HepG2 (cell line): ENCODE measurements at regions not wholly inside any gene's neighbourhood (a gene's known extent, or its start where the extent isn't known, plus 50 kb on each side); places are given as distances from the start of the nearest gene placed in this dataset.
"Not testable (repeated sequence)": the region's sequence is repeated elsewhere in the genome, so short reads cannot be mapped to it uniquely, and the experiment has no call there.

Source experiments
- ATAC-seq: fragments of 200-7000 bp; cut with Tn5 transposase; 3 replicates; pipeline ENCODE4 v1.9.1; 2020; ENCODE audit warnings: mild to moderate bottlenecking, moderate library complexity
- BruUV-seq: library from RNA; stranded (reverse); fragments of 400-500 nt; replicated peaks from 2 replicates; lab custom pipeline; 2021; lab: Mats Ljungman, UMichigan
- CTCF ChIA-PET: fragments of 300-600 bp; formaldehyde crosslinking; extraction: SDS; loops from one replicate; lab custom pipeline; 2021; ENCODE audit warnings: low total read pairs, inconsistent platforms, low intra/inter-chr PET ratio; lab: Yijun Ruan, JAX
- POLR2A ChIA-PET: fragments of 350-600 bp; sonication (Branson Sonifier 250); formaldehyde crosslinking; loops from one replicate; lab custom pipeline; 2020; ENCODE audit warnings: antibody characterized with exemption, inconsistent platforms; lab: Yijun Ruan, JAX
- DNase-seq: peaks from one replicate; pipeline ENCODE4 v3.0.0-alpha.2; 2015; ENCODE audit warnings: low spot score
- FAIRE-seq: peaks from 3 replicates; lab custom pipeline; 2011; peaks lifted over from hg19 to GRCh38; lab: Jason Lieb, UNC
- H2AFZ ChIP-seq: one replicate; pipeline ENCODE4 v1.6.1; 2011; ENCODE audit warnings: low read length, inconsistent platforms
- H3K27ac ChIP-seq: fragments of 300-600 bp; 3 replicates; pipeline ENCODE4 v1.8.0; 2011; ENCODE audit warnings: mixed run types, mild to moderate bottlenecking, mixed read lengths, low read length, inconsistent platforms; ENCODE audit not compliant: insufficient read depth; ENCODE audit errors: extremely low read length
- H3K27me3 ChIP-seq, 2 experiments: fragments of 200-600 bp in 1 of 2; 2 replicates in 1 of 2; 3 replicates in 1 of 2; pipeline versions ENCODE4 v1.6.0 to v1.8.0; 2011; ENCODE audit warnings: low read length in 2 of 2, mild to moderate bottlenecking in 2 of 2, moderate library complexity in 2 of 2, inconsistent platforms in 1 of 2; ENCODE audit not compliant: insufficient read depth in 2 of 2, control insufficient read depth in 1 of 2
- H3K36me3 ChIP-seq, 2 experiments: fragments of 200-600 bp in 1 of 2; replicated peaks in 1 of 2; 2 replicates in 1 of 2; 3 replicates in 1 of 2; pipeline versions ENCODE4 v1.5.1 to v1.8.0; 2011; ENCODE audit warnings: low read length in 2 of 2, inconsistent platforms in 1 of 2; ENCODE audit not compliant: insufficient read depth in 2 of 2, control insufficient read depth in 1 of 2
- H3K4me1 ChIP-seq: 2 replicates; pipeline ENCODE4 v1.5.1; 2012; ENCODE audit warnings: low read length, inconsistent platforms; ENCODE audit not compliant: insufficient read depth
- H3K4me2 ChIP-seq: 2 replicates; pipeline ENCODE4 v1.6.0; 2011; ENCODE audit warnings: low read depth, low read length, inconsistent platforms
- H3K4me3 ChIP-seq, 3 experiments: fragments of 200-600 bp in 1 of 3; sonication (generic), shearing (Covaris generic) in 1 of 3; replicated peaks in 1 of 3; 2 replicates each; pipeline ENCODE4 v1.5.1; 2011 to 2016; ENCODE audit warnings: low read length in 3 of 3, inconsistent platforms in 2 of 3, low read depth in 2 of 3, mild to moderate bottlenecking in 2 of 3, control low read depth in 1 of 3, mixed read lengths in 1 of 3; ENCODE audit not compliant: insufficient read depth in 1 of 3
- H3K79me2 ChIP-seq: one replicate; pipeline ENCODE4 v1.6.1; 2011; ENCODE audit warnings: low read length, inconsistent platforms; ENCODE audit not compliant: insufficient read depth
- H3K9ac ChIP-seq: 2 replicates; pipeline ENCODE4 v1.6.0; 2011; ENCODE audit warnings: mild to moderate bottlenecking, low read depth, low read length, inconsistent platforms; ENCODE audit not compliant: insufficient read depth
- H3K9me3 ChIP-seq: 2 replicates; pipeline ENCODE4 v1.5.1; 2012; ENCODE audit warnings: mild to moderate bottlenecking, low read length
- H4K20me1 ChIP-seq: 2 replicates; pipeline ENCODE4 v1.6.0; 2011; ENCODE audit warnings: inconsistent platforms, mild to moderate bottlenecking, low read length, moderate library complexity; ENCODE audit not compliant: insufficient read depth
- KDM2A ChIP-seq: sonication (generic); formaldehyde crosslinking; IDR thresholded peaks from 2 replicates; pipeline ENCODE4 v1.4.0; 2020; ENCODE audit warnings: low read depth, missing genetic modification reagents, borderline replicate concordance
- MAZ ChIP-seq, 2 experiments: sonication (generic) in 1 of 2; formaldehyde crosslinking in 1 of 2; IDR thresholded peaks; 2 replicates each; pipeline versions ENCODE4 v1.5.0 to v1.6.1; 2012 to 2020; ENCODE audit warnings: low read depth in 2 of 2, mild to moderate bottlenecking in 2 of 2, borderline replicate concordance in 1 of 2, improper control_type of control experiment in 1 of 2, low read length in 1 of 2, missing genetic modification reagents in 1 of 2, moderate library complexity in 1 of 2
- ZNF30 ChIP-seq: sonication (generic); formaldehyde crosslinking; IDR thresholded peaks from 2 replicates; pipeline ENCODE4 v1.5.0; 2020; ENCODE audit warnings: mild to moderate bottlenecking, missing genetic modification reagents
- ZNF501 ChIP-seq: sonication (generic); formaldehyde crosslinking; IDR thresholded peaks from 2 replicates; pipeline ENCODE4 v1.5.1; 2020; ENCODE audit warnings: mild to moderate bottlenecking, moderate library complexity, missing genetic modification reagents
- WGBS: methylation state at CpG from one replicate; pipeline ENCODE4 v1.1.6; 2017; ENCODE audit warnings: low lambda C conversion rate; 5-methylcytosine and 5-hydroxymethylcytosine counted together
- in situ Hi-C: cut with HindIII; loops from 2 replicates; pipeline ENCODE4 v1.10.0; 2017; ENCODE audit warnings: low pct_unique_long_range_greater_than_20kb; ENCODE audit not compliant: extremely low pct_ligation_motif_present
- intact Hi-C: fragments of 100-400 bp; cut with micrococcal nuclease; formaldehyde crosslinking; loops from one replicate; pipeline ENCODE4 v1.10.0; 2022; ENCODE audit not compliant: unreplicated experiment
- TF ChIP-seq, protein P1 (sequence below): sonication (generic); formaldehyde crosslinking; IDR thresholded peaks from 2 replicates; pipeline ENCODE4 v1.5.0; 2020; ENCODE audit warnings: mild to moderate bottlenecking, missing genetic modification reagents, borderline replicate concordance
- TF ChIP-seq, protein P2 (sequence below): fragments of 450-650 bp; IDR thresholded peaks from 2 replicates; pipeline ENCODE4 v1.6.1; 2016
- TF ChIP-seq, protein P3 (sequence below): IDR thresholded peaks from 2 replicates; pipeline ENCODE4 v1.6.1; 2016; ENCODE audit warnings: missing compliant biosample characterization, missing genetic modification reagents, borderline replicate concordance
- TF ChIP-seq, protein P4 (sequence below): sonication (generic); formaldehyde crosslinking; IDR thresholded peaks from 2 replicates; pipeline ENCODE4 v1.4.0; 2020; ENCODE audit warnings: mild to moderate bottlenecking, missing genetic modification reagents

DNA sequence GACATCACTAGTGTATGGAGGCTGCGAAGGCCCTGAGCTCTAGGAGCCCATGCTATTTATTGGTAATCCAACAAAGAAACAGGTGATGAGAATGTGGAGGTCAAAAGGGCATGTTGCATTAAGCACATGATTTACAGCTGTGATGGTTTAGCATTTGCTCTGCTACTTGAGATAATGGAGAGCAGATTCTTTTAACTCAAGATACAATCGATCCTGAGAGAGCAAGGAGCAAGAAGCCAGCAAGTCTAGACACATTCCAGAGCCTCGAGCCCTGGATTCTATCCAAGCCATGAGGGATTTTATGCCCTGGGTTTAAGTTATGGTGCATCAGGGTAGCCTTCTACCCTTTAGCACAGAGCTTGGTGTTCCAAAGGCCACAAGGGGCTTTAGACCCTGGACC is 85.3 kb upstream of the KCNMA1 start:
- POLR2A ChIA-PET, H3K9ac ChIP-seq, ATAC-seq, H3K4me2 ChIP-seq, H4K20me1 ChIP-seq, FAIRE-seq, H3K79me2 ChIP-seq, DNase-seq, CTCF ChIA-PET, H3K27ac ChIP-seq, H3K36me3 ChIP-seq, in situ Hi-C loops, intact Hi-C loops, H3K4me1 ChIP-seq, H3K9me3 ChIP-seq, H3K4me3 ChIP-seq, H2AFZ ChIP-seq, BruUV-seq, H3K27me3 ChIP-seq: not testable (repeated sequence)
- 28% methylated on average over 3 of the region's 3 CpGs for WGBS

DNA sequence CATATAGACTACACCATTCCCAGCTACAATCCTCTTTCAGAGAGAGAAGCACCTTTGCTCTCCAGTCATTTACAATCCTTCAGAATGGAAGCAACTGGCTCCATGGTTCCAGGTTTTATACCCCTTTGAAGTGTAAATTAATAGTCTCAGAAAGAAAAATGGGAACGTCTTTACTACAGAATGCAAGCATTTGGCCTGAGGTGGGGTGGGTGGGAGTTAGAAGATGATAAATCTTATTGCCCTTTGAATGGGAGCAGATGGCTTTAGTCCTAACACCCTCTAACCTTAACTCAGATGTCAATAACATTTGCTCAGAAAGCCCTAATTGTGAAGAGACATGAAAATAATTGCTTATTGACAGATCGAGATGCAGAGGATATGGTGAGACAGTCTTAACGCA is 84.2 kb upstream of the KCNMA1 start:
- ATAC-seq = no peak
- no TSS peak for BruUV-seq
- FAIRE-seq = no peak
- CTCF ChIA-PET = no interaction called here
- DNase-seq = no peak
- no peak overlapping the region for H3K4me2 ChIP-seq
- intact Hi-C loops (no loop called here), in situ Hi-C loops (no loop called here)
- H3K36me3 ChIP-seq = no peaks in the 10 kb centered on the region
- H3K4me3 ChIP-seq = no peak overlapping the region
- H3K27ac ChIP-seq = no peak overlapping the region
- H3K27me3 ChIP-seq = peaks cover 0 to 2% of the 10 kb centered on the region in 2 experiments; a peak in 1 of 5 replicates
- no peaks in the 10 kb centered on the region for H3K79me2 ChIP-seq
- no peak overlapping the region for H3K9ac ChIP-seq
- H2AFZ ChIP-seq = no peak overlapping the region
- no peaks in the 10 kb centered on the region for H3K4me1 ChIP-seq
- POLR2A ChIA-PET = no interaction called here
- no peaks in the 10 kb centered on the region for H3K9me3 ChIP-seq
- 61% methylated on average over 3 of the region's 3 CpGs for WGBS
- H4K20me1 ChIP-seq = no peaks in the 10 kb centered on the region
- TF ChIP-seq, protein P1, sequence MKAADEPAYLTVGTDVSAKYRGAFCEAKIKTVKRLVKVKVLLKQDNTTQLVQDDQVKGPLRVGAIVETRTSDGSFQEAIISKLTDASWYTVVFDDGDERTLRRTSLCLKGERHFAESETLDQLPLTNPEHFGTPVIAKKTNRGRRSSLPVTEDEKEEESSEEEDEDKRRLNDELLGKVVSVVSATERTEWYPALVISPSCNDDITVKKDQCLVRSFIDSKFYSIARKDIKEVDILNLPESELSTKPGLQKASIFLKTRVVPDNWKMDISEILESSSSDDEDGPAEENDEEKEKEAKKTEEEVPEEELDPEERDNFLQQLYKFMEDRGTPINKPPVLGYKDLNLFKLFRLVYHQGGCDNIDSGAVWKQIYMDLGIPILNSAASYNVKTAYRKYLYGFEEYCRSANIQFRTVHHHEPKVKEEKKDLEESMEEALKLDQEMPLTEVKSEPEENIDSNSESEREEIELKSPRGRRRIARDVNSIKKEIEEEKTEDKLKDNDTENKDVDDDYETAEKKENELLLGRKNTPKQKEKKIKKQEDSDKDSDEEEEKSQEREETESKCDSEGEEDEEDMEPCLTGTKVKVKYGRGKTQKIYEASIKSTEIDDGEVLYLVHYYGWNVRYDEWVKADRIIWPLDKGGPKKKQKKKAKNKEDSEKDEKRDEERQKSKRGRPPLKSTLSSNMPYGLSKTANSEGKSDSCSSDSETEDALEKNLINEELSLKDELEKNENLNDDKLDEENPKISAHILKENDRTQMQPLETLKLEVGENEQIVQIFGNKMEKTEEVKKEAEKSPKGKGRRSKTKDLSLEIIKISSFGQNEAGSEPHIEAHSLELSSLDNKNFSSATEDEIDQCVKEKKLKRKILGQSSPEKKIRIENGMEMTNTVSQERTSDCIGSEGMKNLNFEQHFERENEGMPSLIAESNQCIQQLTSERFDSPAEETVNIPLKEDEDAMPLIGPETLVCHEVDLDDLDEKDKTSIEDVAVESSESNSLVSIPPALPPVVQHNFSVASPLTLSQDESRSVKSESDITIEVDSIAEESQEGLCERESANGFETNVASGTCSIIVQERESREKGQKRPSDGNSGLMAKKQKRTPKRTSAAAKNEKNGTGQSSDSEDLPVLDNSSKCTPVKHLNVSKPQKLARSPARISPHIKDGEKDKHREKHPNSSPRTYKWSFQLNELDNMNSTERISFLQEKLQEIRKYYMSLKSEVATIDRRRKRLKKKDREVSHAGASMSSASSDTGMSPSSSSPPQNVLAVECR (CRISPR knock-in tag) = no peak
- TF ChIP-seq ZNF30 (CRISPR knock-in tag) = no peak
- TF ChIP-seq, protein P2, sequence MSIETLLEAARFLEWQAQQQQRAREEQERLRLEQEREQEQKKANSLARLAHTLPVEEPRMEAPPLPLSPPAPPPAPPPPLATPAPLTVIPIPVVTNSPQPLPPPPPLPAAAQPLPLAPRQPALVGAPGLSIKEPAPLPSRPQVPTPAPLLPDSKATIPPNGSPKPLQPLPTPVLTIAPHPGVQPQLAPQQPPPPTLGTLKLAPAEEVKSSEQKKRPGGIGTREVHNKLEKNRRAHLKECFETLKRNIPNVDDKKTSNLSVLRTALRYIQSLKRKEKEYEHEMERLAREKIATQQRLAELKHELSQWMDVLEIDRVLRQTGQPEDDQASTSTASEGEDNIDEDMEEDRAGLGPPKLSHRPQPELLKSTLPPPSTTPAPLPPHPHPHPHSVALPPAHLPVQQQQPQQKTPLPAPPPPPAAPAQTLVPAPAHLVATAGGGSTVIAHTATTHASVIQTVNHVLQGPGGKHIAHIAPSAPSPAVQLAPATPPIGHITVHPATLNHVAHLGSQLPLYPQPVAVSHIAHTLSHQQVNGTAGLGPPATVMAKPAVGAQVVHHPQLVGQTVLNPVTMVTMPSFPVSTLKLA = no peak
- TF ChIP-seq, protein P3, sequence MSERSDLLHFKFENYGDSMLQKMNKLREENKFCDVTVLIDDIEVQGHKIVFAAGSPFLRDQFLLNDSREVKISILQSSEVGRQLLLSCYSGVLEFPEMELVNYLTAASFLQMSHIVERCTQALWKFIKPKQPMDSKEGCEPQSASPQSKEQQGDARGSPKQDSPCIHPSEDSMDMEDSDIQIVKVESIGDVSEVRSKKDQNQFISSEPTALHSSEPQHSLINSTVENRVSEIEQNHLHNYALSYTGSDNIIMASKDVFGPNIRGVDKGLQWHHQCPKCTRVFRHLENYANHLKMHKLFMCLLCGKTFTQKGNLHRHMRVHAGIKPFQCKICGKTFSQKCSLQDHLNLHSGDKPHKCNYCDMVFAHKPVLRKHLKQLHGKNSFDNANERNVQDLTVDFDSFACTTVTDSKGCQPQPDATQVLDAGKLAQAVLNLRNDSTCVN = no peak
- TF ChIP-seq MAZ (IDR thresholded peaks at IDR 0.05; ENCODE audit: borderline replicate concordance, low read depth, low read length) = no peak
- TF ChIP-seq MAZ (CRISPR knock-in tag; IDR thresholded peaks at IDR 0.05; ENCODE audit: low read depth) = no peak
- no peak for TF ChIP-seq ZNF501 (CRISPR knock-in tag)
- no peak for TF ChIP-seq KDM2A (CRISPR knock-in tag)
- TF ChIP-seq, protein P4, sequence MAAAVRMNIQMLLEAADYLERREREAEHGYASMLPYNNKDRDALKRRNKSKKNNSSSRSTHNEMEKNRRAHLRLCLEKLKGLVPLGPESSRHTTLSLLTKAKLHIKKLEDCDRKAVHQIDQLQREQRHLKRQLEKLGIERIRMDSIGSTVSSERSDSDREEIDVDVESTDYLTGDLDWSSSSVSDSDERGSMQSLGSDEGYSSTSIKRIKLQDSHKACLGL (CRISPR knock-in tag) = no peak
